HG02798 (cell line): ENCODE measurements at regions not wholly inside any gene's neighbourhood (a gene's known extent, or its start where the extent isn't known, plus 50 kb on each side); places are given as distances from the start of the nearest gene placed in this dataset.

Experiments
- ATAC-seq: cut with Tn5 transposase; IDR thresholded peaks from one replicate; pipeline ENCODE4 v1.9.1; 2021; ENCODE audit warnings: mild to moderate bottlenecking; ENCODE audit not compliant: unreplicated experiment, poor library complexity

DNA sequence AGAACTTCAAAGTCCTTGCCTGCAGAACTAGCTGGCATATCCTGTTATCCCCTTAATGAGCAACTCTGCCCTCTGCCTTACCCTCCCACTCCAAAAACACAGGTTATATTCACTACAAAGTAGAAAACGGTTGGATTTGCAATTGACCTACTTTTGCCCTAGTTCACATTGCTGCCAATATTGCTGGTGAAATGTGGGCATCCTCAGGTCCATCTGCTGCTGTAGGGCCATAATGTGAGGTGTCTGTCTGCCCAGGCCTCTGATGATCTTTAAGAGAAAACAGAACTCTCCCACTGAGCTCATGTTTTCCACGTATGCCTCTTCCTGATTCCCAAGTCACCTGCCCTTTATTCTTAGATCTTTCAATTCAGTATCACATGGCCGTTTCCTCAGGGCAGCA is 294.0 kb upstream of the CDH20 start:
- ATAC-seq: no peak

- no peak for ATAC-seq
Observed at GRCh38 chr18:61047794-61048193, 285.4 kb upstream of the CDH20 start.

GRCh38 chr18:61057443-61057842 is 275.8 kb upstream of the CDH20 start:
- no peak for ATAC-seq

- ATAC-seq: no peak
Observed at GRCh38 chr18:61062258-61062657, 271.0 kb upstream of the CDH20 start.

GRCh38 chr18:61064911-61065310 is 268.3 kb upstream of the CDH20 start:
- ATAC-seq: no peak

GRCh38 chr18:61076986-61077385 is 256.2 kb upstream of the CDH20 start:
- ATAC-seq: no peak

- no peak for ATAC-seq
Observed at GRCh38 chr18:61079714-61080113, 253.5 kb upstream of the CDH20 start.

GRCh38 chr18:61080954-61081528 is 252.2 kb upstream of the CDH20 start:
- no peak for ATAC-seq

GRCh38 chr18:61082976-61083630 is 250.1 kb upstream of the CDH20 start:
- no peak for ATAC-seq

DNA sequence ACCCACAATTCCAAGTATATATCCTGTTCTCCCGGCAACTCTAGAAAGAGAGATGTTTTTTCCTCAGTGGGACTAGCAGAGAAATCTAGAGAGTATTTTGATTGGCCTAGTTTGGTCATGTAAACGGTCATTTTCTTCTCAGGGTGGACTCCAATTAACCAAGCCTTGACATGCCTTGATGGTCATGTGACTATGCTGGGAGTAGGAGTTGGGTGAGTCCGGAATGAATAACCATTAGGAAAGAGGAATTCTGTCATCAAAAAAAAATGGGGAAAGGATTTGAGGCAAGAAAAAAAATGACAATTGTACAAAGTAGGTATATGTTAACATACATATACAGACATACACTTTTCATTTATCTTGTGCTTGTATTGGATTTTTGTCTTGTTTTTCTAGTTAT is 248.2 kb upstream of the CDH20 start:
- ATAC-seq: no peak

GRCh38 chr18:61085761-61086160 is 247.5 kb upstream of the CDH20 start:
- ATAC-seq: no peak

GRCh38 chr18:61086657-61087056 is 246.6 kb upstream of the CDH20 start:
- no peak for ATAC-seq

GRCh38 chr18:61091379-61091778 is 241.9 kb upstream of the CDH20 start:
- no peak for ATAC-seq

DNA sequence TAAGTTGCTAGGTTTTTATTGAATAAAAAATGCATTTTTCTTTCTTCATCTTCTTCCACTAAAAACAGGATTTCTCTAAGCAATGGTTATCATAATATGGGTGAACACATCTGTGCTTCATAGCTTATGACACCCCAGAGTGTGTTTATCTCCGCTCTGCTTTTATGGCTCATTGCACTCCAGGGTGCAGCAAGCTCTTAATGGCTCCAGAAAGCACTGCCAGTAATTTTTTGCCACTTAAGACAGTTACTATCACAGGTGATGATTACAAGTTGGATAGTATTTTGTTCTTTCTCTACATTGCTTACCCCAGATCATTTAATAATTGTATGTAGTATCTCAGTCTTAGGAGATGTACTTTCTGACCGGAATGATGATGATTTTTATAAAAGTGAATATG is 239.3 kb upstream of the CDH20 start:
- ATAC-seq: no peak

- ATAC-seq: no peak
Observed at GRCh38 chr18:61096226-61096625, 237.0 kb upstream of the CDH20 start.

- no peak for ATAC-seq
Observed at GRCh38 chr18:61107113-61107512, 226.1 kb upstream of the CDH20 start.

GRCh38 chr18:61108706-61109105 is 224.5 kb upstream of the CDH20 start:
- ATAC-seq: no peak

GRCh38 chr18:61123309-61123708 is 209.9 kb upstream of the CDH20 start:
- ATAC-seq: no peak

GRCh38 chr18:61127714-61128467 is 205.3 kb upstream of the CDH20 start:
- no peak for ATAC-seq

- no peak for ATAC-seq
Observed at GRCh38 chr18:61129001-61129400, 204.2 kb upstream of the CDH20 start.

DNA sequence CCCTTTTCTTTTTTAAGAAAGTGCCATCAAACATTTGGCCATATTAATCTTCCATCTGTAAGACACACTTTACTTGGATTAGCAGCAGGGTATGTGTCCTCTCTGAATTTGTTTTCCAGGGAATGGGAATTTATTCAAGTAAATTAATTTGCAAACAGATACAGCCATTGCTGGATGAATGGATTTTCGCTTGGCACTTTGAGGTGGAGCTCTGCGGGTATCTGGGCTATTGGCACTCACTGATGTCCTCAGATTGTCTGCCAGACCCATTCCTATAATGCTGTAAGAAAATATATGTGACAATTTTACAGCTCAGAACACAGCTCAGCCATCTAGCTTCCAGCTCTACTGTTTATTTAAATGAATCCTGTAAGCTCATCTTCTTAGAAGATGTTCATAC is 201.2 kb upstream of the CDH20 start:
- ATAC-seq: no peak

DNA sequence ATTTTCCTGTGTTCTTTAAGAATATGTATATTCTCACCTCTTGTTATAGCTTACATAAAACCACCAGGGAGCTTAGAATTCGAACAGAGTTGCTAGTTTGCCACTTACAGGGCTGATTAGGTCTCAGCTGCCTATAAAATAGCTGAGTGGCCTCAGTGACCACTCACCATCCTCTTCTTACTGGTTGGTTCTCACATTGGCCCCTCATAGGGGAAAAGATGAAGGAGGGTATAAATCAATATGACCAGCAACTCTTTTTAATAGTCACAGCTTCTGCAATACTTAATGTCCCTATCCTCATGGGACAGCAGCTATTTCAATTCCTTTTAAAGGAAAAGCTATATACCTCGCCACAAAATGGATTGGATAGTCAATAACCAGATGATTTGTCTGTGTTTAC is 199.4 kb upstream of the CDH20 start:
- ATAC-seq: no peak
